SK-N-SH (cell line): ENCODE measurements at regions not wholly inside any gene's neighbourhood (a gene's known extent, or its start where the extent isn't known, plus 50 kb on each side); places are given as distances from the start of the nearest gene placed in this dataset.

Experiments
- CTCF ChIA-PET: fragments of 300-600, 350-600 bp; formaldehyde crosslinking; extraction: SDS; loops from one replicate; lab custom pipeline; 2021; lab: Yijun Ruan, JAX
- POLR2A ChIA-PET: fragments of 350-600 bp; sonication (Branson Sonifier 250); formaldehyde crosslinking; extraction: SDS; loops from one replicate; lab custom pipeline; 2020; ENCODE audit warnings: antibody characterized with exemption, inconsistent platforms; lab: Yijun Ruan, JAX
- DNase-seq: peaks from one replicate; pipeline ENCODE4 v3.0.0; 2012
- H2AFZ ChIP-seq: fragments of 200-600 bp; sonication (generic); 2 replicates; pipeline ENCODE4 v1.8.1; 2016; ENCODE audit warnings: antibody characterized with exemption, mild to moderate bottlenecking, low read depth
- H3F3A ChIP-seq: fragments of 200-600 bp; sonication (generic); replicated peaks from 2 replicates; pipeline ENCODE3; 2016; ENCODE audit warnings: antibody characterized with exemption, mild to moderate bottlenecking; ENCODE audit not compliant: insufficient read depth
- H3K27ac ChIP-seq, 2 experiments: fragments of 200-500 bp in 1 of 2; fragments of 200-600 bp in 1 of 2; sonication (Bioruptor generic) in 1 of 2; sonication (generic), shearing (Covaris generic) in 1 of 2; 2 replicates each; pipeline versions ENCODE4 v1.5.1 to v1.6.1; 2014 to 2016; ENCODE audit warnings: low read depth in 2 of 2, inconsistent platforms in 1 of 2, low read length in 1 of 2, mild to moderate bottlenecking in 1 of 2, mixed read lengths in 1 of 2
- H3K27me3 ChIP-seq: fragments of 200-600 bp; sonication (generic), shearing (Covaris generic); 2 replicates; pipeline ENCODE4 v1.6.1; 2016; ENCODE audit warnings: mixed run types; ENCODE audit not compliant: insufficient read depth
- H3K36me3 ChIP-seq, 2 experiments: fragments of 200-500 bp in 1 of 2; fragments of 200-600 bp in 1 of 2; sonication (Bioruptor generic) in 1 of 2; sonication (generic) in 1 of 2; replicated peaks in 1 of 2; 2 replicates each; pipeline versions ENCODE3 to v1.5.1; 2014 to 2016; ENCODE audit warnings: low read length in 1 of 2, mild to moderate bottlenecking in 1 of 2; ENCODE audit not compliant: insufficient read depth in 2 of 2, control insufficient read depth in 1 of 2
- H3K4me1 ChIP-seq, 2 experiments: fragments of 200-500 bp in 1 of 2; fragments of 200-600 bp in 1 of 2; sonication (Bioruptor generic) in 1 of 2; sonication (generic), shearing (Covaris generic) in 1 of 2; 2 replicates each; pipeline versions ENCODE4 v1.5.1 to v1.6.1; 2014 to 2016; ENCODE audit warnings: low read depth in 1 of 2, low read length in 1 of 2, mixed run types in 1 of 2; ENCODE audit not compliant: insufficient read depth in 2 of 2, control insufficient read depth in 1 of 2
- H3K4me2 ChIP-seq: fragments of 200-600 bp; sonication (generic), shearing (Covaris generic); 2 replicates; pipeline ENCODE4 v1.6.1; 2017; ENCODE audit warnings: mixed run types
- H3K4me3 ChIP-seq, 2 experiments: fragments of 200-500 bp in 1 of 2; fragments of 200-600 bp in 1 of 2; sonication (Bioruptor generic) in 1 of 2; sonication (generic), shearing (Covaris generic) in 1 of 2; 2 replicates each; pipeline versions ENCODE4 v1.5.1 to v1.8.1; 2014 to 2016; ENCODE audit warnings: low read depth in 2 of 2, inconsistent platforms in 1 of 2, low read length in 1 of 2, mild to moderate bottlenecking in 1 of 2, mixed read lengths in 1 of 2, moderate library complexity in 1 of 2
- H3K79me2 ChIP-seq: fragments of 200-600 bp; sonication (generic); 2 replicates; pipeline ENCODE4 v1.8.1; 2017; ENCODE audit warnings: mild to moderate bottlenecking; ENCODE audit not compliant: insufficient read depth
- H3K9ac ChIP-seq: fragments of 200-600 bp; sonication (generic); 2 replicates; pipeline ENCODE4 v1.6.1; 2017; ENCODE audit warnings: mixed run types
- H3K9me2 ChIP-seq: fragments of 200-600 bp; sonication (generic); 2 replicates; pipeline ENCODE4 v1.6.1; 2017; ENCODE audit warnings: mixed run types
- H3K9me3 ChIP-seq: fragments of 200-600 bp; sonication (generic); 2 replicates; pipeline ENCODE4 v1.6.1; 2017; ENCODE audit warnings: mixed run types, mild to moderate bottlenecking, moderate library complexity
- H4K20me1 ChIP-seq: fragments of 200-600 bp; sonication (generic); 2 replicates; pipeline ENCODE4 v1.6.1; 2017; ENCODE audit warnings: mild to moderate bottlenecking, mixed run types; ENCODE audit not compliant: insufficient read depth
- CTCF ChIP-seq: fragments of 200-600 bp; sonication (generic); IDR thresholded peaks from 2 replicates; pipeline ENCODE4 v1.6.1; 2017; ENCODE audit warnings: antibody characterized with exemption, mild to moderate bottlenecking, moderate library complexity
- ELF1 ChIP-seq: IDR thresholded peaks from 2 replicates; pipeline ENCODE4 v1.4.0; 2012
- EZH2phosphoT487 ChIP-seq: fragments of 200-600 bp; sonication (generic); IDR thresholded peaks from 2 replicates; pipeline ENCODE4 v1.6.1; 2017; ENCODE audit warnings: low read depth, mixed run types, mild to moderate bottlenecking, antibody characterized with exemption, moderate library complexity, borderline replicate concordance
- GABPA ChIP-seq: IDR thresholded peaks from 2 replicates; pipeline ENCODE4 v1.4.0; 2012; ENCODE audit warnings: low read depth, mild to moderate bottlenecking
- GATA2 ChIP-seq: sonication (generic); formaldehyde crosslinking; IDR thresholded peaks from 2 replicates; pipeline ENCODE4 v1.5.0; 2020; ENCODE audit warnings: mild to moderate bottlenecking, missing genetic modification reagents
- MXI1 ChIP-seq: IDR thresholded peaks from 2 replicates; pipeline ENCODE4 v1.6.1; 2012; ENCODE audit warnings: mild to moderate bottlenecking, low read depth, low read length, improper control_type of control experiment
- NFIC ChIP-seq: IDR thresholded peaks from 2 replicates; pipeline ENCODE4 v1.4.0; 2012; ENCODE audit warnings: borderline replicate concordance
- PBX3 ChIP-seq: IDR thresholded peaks from 2 replicates; pipeline ENCODE4; 2012
- REST ChIP-seq: IDR thresholded peaks from 2 replicates; pipeline ENCODE4 v1.6.1; 2012; ENCODE audit warnings: mild to moderate bottlenecking, low read depth, low read length, moderate library complexity
- RFX5 ChIP-seq: IDR thresholded peaks from 2 replicates; pipeline ENCODE4 v1.6.1; 2012; ENCODE audit warnings: mild to moderate bottlenecking, improper control_type of control experiment, low read length
- RXRA ChIP-seq: IDR thresholded peaks from 2 replicates; pipeline ENCODE4 v1.4.0; 2012; ENCODE audit warnings: low read depth, mild to moderate bottlenecking, borderline replicate concordance
- SMC3 ChIP-seq: IDR thresholded peaks from 2 replicates; pipeline ENCODE4 v1.6.1; 2012; ENCODE audit warnings: low read depth, low read length, improper control_type of control experiment
- TCF12 ChIP-seq: IDR thresholded peaks from 2 replicates; pipeline ENCODE4 v1.4.0; 2012
- YY1 ChIP-seq: IDR thresholded peaks from 2 replicates; pipeline ENCODE4 v1.4.0; 2012; ENCODE audit warnings: low read depth, mild to moderate bottlenecking
- whole genome bisulfite sequencing: methylation state at CpG from one replicate; pipeline ENCODE4 v1.1.6; 2017; ENCODE audit warnings: low lambda C conversion rate; 5-methylcytosine and 5-hydroxymethylcytosine counted together

- no peak overlapping the region for H3K4me2 ChIP-seq
- TF ChIP-seq GATA2: no peak
- TF ChIP-seq TCF12: no peak
- TF ChIP-seq SMC3: no peak
- no peak for TF ChIP-seq GABPA
- no peak for TF ChIP-seq REST
- no peak for TF ChIP-seq RXRA
- no peak for TF ChIP-seq NFIC
- TF ChIP-seq RFX5: no peak
- no peak for TF ChIP-seq MXI1
- no peak for TF ChIP-seq YY1
- no peak for TF ChIP-seq EZH2phosphoT487
- no peak for TF ChIP-seq PBX3
- H3K79me2 ChIP-seq: no peaks in the 10 kb centered on the region
- ChIA-PET POLR2A (no interaction called here), CTCF (no interaction called here)
- no peak overlapping the region for H3K9ac ChIP-seq
- no peaks in the 10 kb centered on the region for H4K20me1 ChIP-seq
- no peaks in the 10 kb centered on the region for H3K9me3 ChIP-seq
- no peak overlapping the region for H3K4me3 ChIP-seq
- H3K36me3 ChIP-seq: no peaks in the 10 kb centered on the region
- no peak for DNase-seq
- no peak overlapping the region for H3K27ac ChIP-seq
- H2AFZ ChIP-seq: no peak overlapping the region
- no peaks in the 10 kb centered on the region for H3F3A ChIP-seq
- no peaks in the 10 kb centered on the region for H3K4me1 ChIP-seq
- H3K9me2 ChIP-seq: no peaks in the 10 kb centered on the region; the same call in 1 of the 2 replicates
- no peaks in the 10 kb centered on the region for H3K27me3 ChIP-seq
- WGBS: 74% methylated on average over 30 of the region's 40 CpGs
Measured at GRCh38 chrX:139446832-139447231, 83.7 kb upstream of the F9 start.

GRCh38 chrX:139429913-139430312, 100.6 kb upstream of the F9 start:
- 3% methylated on average over 2 of the region's 2 CpGs for WGBS
- no peak for TF ChIP-seq ELF1
- peak; percentile 11; the same call in 1 of the 2 replicates for TF ChIP-seq CTCF
- no peak for TF ChIP-seq GABPA
- H3F3A ChIP-seq: no peaks in the 10 kb centered on the region
- H3K9me2 ChIP-seq: no peaks in the 10 kb centered on the region
- no peaks in the 10 kb centered on the region for H3K79me2 ChIP-seq
- CTCF ChIA-PET: no interaction called here
- H3K4me3 ChIP-seq: no peak overlapping the region
- H3K9ac ChIP-seq: no peak overlapping the region
- no peak for DNase-seq
- H3K4me2 ChIP-seq: no peak overlapping the region
- no peaks in the 10 kb centered on the region for H3K9me3 ChIP-seq
- no peaks in the 10 kb centered on the region for H4K20me1 ChIP-seq
- POLR2A ChIA-PET: no interaction called here
- no peaks in the 10 kb centered on the region for H3K27me3 ChIP-seq
- no peaks in the 10 kb centered on the region for H3K36me3 ChIP-seq
- H3K4me1 ChIP-seq: no peaks in the 10 kb centered on the region
- no peak overlapping the region for H2AFZ ChIP-seq
- no peak overlapping the region for H3K27ac ChIP-seq
